ENCODE measurements at regions not wholly inside any gene's neighbourhood (a gene's known extent, or its start where the extent isn't known, plus 50 kb on each side); places are given as distances from the start of the nearest gene placed in this dataset.
A peak's percentile ranks its signal among the peaks of the same experiment; 100 is the strongest.

DNA sequence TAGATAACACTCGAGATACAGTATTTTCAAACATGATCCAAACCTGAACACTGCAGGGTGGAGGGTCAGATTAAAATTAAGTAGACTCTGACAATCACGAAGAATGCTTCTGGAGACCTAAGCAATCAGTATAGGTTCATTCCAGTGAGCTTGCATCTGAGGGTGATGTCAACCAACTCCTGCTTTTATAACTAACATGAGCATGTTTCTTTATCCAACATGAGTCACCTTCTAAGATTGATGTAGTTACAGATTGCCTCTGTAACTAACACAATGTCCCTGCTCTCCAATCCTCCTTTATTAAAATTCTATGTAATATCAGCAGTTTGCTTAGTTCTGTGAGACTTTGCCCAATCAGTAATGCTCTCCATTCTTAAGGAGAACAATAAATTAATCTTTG, 225.7 kb downstream of the ARL6IP6 start:
- H3K4me1 ChIP-seq = no peaks in the 10 kb centered on the region
- no peaks in the 10 kb centered on the region for H3K9me3 ChIP-seq
- H3K27ac ChIP-seq = no peak overlapping the region
- DNase-seq = no peak
- no peaks in the 10 kb centered on the region for H3K36me3 ChIP-seq
- intact Hi-C loops (cut with DNase I; ENCODE audit: low total_unique reads) = no loop called here
- no peak overlapping the region for H3K4me3 ChIP-seq
- TF ChIP-seq CTCF (IDR thresholded peaks at IDR 0.05) = no peak
- H3K27me3 ChIP-seq = no peaks in the 10 kb centered on the region

DNA sequence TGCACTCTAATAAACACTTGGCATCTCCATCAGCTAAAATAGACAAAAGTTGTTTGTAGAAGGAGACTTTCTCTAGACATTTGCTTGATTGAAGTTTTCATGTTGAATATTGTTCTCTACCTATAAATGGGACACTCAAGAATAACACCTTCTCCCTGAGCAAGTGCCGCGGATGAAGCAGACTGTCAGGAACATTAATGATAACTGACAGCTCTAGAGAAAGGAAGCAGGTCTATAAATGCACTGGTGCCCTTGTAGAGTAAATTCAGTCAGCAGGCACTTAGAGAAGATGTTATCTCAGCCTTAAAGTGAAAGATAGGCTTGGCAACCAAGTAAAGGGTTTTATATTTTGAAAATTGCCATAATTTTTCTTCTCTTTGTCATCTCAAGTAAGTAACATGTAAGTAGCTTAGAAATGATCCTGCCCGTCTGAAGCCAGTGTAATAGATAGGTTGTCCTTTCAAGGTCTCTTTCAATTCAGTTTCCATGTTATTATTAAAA, 224.6 kb downstream of the ARL6IP6 start:
- Histone ChIP-seq H3K4me3 (no peak overlapping the region), H3K36me3 (no peaks in the 10 kb centered on the region), H3K4me1 (no peaks in the 10 kb centered on the region), H3K9me3 (no peaks in the 10 kb centered on the region), H3K27ac (no peak overlapping the region), H3K27me3 (no peaks in the 10 kb centered on the region)
- intact Hi-C loops (cut with DNase I; ENCODE audit: low total_unique reads) = no loop called here
- DNase-seq = no peak
- TF ChIP-seq CTCF (IDR thresholded peaks at IDR 0.05) = no peak

- intact Hi-C loops (cut with DNase I; ENCODE audit: low total_unique reads) = no loop called here
- no peak for DNase-seq
These were observed 212.1 kb downstream of the ARL6IP6 start for GRCh38 chr2:152930501-152930900.

GRCh38 chr2:152929628-152930027, 211.2 kb downstream of the ARL6IP6 start:
- DNase-seq = no peak
- no peak for TF ChIP-seq CTCF (IDR thresholded peaks at IDR 0.05)
- Histone ChIP-seq H3K36me3 (no peaks in the 10 kb centered on the region), H3K9me3 (no peaks in the 10 kb centered on the region), H3K27ac (no peak overlapping the region), H3K4me1 (no peaks in the 10 kb centered on the region), H3K27me3 (no peaks in the 10 kb centered on the region), H3K4me3 (no peak overlapping the region)
- intact Hi-C loops (cut with DNase I; ENCODE audit: low total_unique reads) = no loop called here

More at GRCh38 chr2:152930501-152930900, 212.1 kb downstream of the ARL6IP6 start:
- Histone ChIP-seq H3K36me3 (no peaks in the 10 kb centered on the region), H3K9me3 (no peaks in the 10 kb centered on the region), H3K27ac (no peak overlapping the region), H3K27me3 (no peaks in the 10 kb centered on the region), H3K4me3 (no peak overlapping the region), H3K4me1 (no peaks in the 10 kb centered on the region)
- no peak for TF ChIP-seq CTCF (IDR thresholded peaks at IDR 0.05)

DNA sequence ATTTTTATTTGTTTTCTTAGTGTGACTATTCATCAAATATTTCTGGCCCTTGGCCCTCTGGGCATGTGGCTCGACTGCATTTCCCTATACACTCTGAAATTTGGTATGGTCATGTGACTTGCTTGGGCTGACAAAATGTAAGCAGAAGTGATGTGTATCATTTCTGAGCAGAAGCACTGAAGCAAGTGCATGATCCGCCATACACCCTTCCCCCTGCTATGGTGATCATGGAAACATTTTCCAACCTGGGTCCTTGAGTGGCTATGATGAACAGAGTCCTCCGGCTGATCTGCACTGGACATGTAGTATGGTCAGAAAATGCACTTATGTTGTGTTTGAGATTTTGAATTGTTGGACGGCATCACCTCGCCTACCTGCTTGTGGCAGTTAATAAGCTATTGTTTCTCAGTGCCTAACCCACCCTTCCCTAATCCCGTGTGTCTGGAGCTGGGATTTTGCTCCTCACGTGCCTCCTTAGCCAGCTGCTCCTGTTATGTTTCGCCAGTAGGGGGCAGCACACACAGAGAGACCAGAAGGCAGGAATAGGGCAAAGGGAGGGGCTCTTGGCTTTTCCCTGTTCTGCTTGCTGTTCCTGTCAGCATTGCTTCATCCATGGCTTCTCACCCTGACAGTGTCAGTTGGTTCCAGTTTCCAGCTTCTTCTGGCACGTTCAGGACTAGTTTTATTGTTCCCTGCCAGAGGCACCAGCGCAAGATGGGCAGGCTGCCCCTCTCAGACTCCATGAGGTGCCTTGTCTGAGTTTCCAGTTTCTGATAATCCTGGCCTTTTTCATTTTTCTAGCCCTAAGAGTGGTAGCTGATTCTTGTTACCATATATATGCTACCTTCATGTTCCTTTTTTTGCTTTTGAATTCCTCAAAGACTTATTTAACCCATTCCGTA, 207.4 kb downstream of the ARL6IP6 start:
- Histone ChIP-seq H3K9me3 (no peaks in the 10 kb centered on the region), H3K4me1 (no peaks in the 10 kb centered on the region), H3K36me3 (no peaks in the 10 kb centered on the region), H3K27ac (no peak overlapping the region), H3K4me3 (no peak overlapping the region), H3K27me3 (no peaks in the 10 kb centered on the region)
- peak; percentile 51 to 70 for DNase-seq
- peak; percentile 21 to 26 for TF ChIP-seq CTCF (IDR thresholded peaks at IDR 0.05)
- intact Hi-C loops (cut with DNase I; ENCODE audit: low total_unique reads) = no loop called here
